ENCODE measurements at regions not wholly inside any gene's neighbourhood (a gene's known extent, or its start where the extent isn't known, plus 50 kb on each side); places are given as distances from the start of the nearest gene placed in this dataset.
"Not testable (repeated sequence)": the region's sequence is repeated elsewhere in the genome, so short reads cannot be mapped to it uniquely, and the experiment has no call there.

DNA sequence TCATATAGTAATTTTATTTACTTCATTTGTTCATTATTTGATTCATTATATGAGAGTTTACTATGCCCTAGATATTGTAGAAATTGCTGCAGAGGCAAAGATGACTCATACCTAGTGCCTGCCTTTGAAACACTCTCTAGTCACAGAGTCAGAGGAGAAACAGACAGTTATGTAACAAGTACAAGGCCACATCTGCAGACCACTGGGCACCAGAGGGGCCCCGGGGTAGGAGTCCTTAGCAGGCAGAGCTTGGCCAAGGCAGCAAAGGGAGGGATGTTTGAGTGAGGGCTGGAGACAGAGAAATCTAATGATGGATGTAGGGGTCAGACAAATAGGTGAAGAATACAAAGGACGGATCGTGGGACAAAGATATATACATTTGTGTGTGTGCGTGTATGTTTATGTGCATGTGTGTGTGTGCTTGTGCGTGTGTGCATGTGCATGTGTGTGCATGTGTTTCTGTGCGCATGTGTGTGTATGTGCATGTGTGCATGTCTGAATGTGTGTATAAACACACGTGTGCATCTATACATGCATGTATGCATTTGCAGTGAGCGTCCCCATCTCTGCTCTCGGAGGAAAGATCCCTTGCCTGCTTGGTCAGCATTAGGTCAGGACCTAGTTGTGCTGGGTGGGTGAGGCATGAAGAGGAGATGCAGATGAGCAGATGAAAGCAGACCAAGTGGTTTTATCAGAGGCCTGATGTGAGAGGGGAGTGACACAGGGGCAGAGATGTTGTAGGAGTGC is 170.6 kb upstream of the MYT1L start:
- no peak for DNase-seq

GRCh38 chr2:2495606-2496005 is 164.5 kb upstream of the MYT1L start:
- no peak for DNase-seq

GRCh38 chr2:2493496-2493895 is 162.4 kb upstream of the MYT1L start:
- no peak for DNase-seq

- DNase-seq = no peak
Measured at GRCh38 chr2:2492800-2493199, 161.7 kb upstream of the MYT1L start.

- no peak for DNase-seq
Measured at GRCh38 chr2:2491964-2492363, 160.9 kb upstream of the MYT1L start.

DNA sequence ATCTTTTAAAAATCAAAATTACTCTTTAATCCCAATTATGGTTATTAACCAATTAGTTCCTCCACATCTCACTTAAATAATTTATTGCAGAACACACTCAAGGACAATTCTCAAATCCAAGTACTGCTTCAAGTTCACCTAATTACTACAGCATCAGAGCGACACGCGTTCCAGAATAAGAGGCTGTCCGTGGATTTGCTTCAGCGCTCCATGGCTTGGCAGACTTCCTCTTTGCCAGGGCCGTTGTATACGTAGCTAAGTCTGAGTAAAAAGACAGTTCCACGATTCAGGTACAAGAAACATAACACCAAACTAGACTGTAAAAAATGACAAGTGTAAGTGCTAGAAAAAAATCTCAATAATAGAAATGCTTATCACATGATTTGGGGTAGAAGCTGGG is 153.2 kb upstream of the MYT1L start:
- DNase-seq = no peak

GRCh38 chr2:2482851-2483250 is 151.8 kb upstream of the MYT1L start:
- no peak for DNase-seq

GRCh38 chr2:2472881-2473280 is 141.8 kb upstream of the MYT1L start:
- no peak for DNase-seq

DNA sequence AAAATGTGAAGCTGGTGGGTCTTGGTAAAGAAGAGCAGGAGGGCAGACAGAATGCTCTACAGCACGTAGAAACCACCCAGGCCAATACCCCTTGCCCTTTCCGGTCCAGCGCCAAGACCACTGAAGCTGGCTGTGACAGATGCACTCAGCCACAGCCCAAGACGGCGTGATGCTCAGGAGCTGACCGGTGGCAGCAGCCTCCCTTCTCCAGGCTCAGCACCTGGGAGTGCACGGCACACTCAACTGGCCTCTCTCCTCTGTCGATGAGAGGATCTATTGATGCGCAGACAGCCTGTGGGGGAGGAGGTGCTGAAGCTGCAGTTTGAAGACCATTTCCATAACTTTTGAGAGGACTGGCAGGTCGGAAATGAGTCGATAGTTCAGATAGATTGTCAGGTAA is 141.0 kb upstream of the MYT1L start:
- no peak for DNase-seq

DNA sequence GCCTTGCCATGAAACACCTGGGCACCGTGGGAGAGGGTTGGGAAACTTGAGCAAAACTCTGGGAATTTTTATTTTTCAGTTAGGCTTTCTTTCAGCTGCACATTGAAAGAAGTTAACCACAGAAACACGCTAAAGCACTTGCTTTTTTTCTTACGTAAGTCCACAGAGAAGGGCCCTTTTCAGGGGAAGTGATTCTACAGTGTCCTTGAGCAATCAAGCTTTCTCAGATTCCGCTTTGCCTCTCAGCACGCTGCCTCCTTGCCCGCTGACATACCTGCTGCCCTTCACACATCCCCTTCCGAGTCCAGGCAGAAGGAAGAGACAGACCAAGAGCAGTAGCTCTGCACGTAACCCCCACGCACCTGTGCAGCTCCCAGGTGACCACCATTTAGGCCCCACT is 135.5 kb upstream of the MYT1L start:
- DNase-seq = no peak

DNA sequence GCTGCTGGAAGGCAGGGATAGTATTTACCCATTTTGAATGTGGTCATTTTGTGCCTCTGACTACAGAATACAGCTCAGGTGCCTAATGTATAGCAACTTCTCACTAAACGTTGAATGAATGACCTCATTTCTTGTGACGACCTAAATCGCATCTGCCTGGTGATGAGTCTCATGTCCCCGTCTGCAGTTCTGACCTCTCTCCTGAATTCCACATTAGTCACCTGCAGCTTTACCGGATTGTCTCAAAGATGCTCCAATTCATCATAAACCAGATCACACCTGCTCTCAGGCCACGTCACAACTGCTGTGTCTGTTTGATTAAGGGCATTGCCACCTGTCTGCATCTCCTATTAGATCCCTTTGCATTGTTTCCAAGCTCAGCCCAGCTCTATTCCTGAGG is 133.6 kb upstream of the MYT1L start:
- no peak for DNase-seq

GRCh38 chr2:2464094-2464493 is 133.0 kb upstream of the MYT1L start:
- no peak for DNase-seq

GRCh38 chr2:2456721-2457120 is 125.6 kb upstream of the MYT1L start:
- DNase-seq = no peak

DNA sequence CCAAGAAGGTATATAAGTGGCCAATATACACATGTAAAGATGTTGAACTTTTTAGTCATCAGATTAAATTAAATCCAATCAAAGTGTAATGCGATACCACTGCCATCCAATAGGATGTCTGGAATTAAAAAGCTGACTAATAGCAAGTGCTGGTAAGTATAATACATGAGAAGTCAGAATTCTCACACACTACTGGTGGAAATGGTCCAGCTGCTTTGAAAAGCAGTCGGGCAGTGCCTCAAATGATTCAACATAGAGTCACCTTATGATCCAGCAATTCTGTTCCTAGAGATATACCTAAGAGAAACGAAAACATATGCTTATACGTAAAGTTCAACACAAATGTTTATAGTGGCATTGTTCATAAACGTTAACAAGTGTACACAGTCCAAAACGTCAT is 124.1 kb upstream of the MYT1L start:
- no peak for DNase-seq

DNA sequence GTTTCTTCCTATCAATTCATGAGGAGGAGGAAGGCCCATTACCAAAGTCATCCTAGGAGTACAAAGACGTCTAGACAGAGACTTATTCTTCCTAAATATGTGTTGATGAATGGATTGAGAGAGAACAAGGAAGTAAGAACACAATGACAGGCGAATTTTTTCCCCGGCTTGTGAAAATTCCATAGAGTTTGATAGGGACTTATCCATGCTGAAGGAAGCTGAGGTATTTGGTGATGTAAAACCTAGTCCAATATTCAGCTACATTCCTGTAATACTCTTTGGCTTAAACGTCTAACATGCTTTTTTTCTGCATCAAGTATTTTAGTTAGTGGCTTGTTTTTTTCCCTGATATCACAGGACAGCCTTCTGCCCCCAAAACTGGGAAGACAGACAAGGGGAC is 121.9 kb upstream of the MYT1L start:
- no peak for DNase-seq

GRCh38 chr2:2451275-2451674 is 120.2 kb upstream of the MYT1L start:
- DNase-seq = not testable (repeated sequence)

DNA sequence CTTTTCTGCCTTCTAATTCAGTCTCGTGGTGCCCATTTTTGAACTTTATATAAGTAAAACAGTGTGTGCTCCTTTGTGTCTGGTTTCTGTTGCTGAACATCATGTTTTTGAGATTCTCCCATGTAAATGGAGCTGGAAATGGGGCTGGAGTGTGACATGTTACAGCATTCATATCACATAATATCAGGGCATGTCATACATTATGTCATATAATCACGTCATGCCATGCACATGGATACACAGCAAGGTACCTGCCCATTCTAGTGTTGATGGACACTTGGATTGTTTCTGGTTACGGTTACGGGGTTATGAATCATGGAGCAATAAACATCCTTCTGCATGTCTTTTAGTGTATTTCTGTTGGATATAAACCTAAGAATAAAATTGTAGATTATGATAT is 117.1 kb upstream of the MYT1L start:
- DNase-seq = no peak

DNA sequence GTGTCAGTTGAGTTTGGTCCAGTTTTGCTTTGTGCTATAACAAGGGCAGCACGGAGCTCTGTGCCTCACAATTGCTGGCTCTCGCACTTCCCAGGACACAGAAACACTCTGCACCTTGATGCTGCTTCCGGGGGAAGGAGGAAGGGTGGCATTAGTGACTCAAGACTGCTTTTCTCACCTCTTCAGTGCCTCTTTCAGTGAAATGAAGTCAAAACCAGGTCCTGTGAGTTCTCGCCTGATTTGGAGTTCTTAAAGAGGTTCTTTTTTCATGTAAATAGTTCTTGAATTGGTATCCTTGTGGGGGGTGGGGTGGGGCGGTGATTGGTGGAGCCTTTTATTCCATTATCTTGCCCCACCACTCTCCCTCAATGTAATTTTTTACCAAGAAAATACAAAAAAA is 91.5 kb upstream of the MYT1L start:
- DNase-seq = no peak

DNA sequence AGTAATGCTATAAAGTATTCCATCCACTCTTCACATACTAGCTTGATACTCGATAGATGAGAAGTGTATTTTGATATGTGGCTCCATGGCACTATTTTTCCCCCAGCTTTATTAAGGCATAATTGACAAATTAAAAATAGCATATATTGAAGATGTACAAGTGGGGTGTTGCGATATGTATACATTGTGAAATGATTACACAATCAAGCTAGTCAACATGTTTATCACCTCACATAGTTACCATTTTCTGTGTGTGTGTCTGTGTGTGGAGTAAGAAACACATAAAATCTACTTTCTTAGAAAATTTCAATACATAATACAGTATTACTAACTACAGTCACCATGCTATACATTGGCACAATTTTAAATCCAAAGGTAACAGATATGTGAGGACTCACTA is 82.5 kb upstream of the MYT1L start:
- DNase-seq = no peak

GRCh38 chr2:2410987-2411386 is 79.9 kb upstream of the MYT1L start:
- DNase-seq = no peak

GRCh38 chr2:2409481-2409880 is 78.4 kb upstream of the MYT1L start:
- no peak for DNase-seq

DNA sequence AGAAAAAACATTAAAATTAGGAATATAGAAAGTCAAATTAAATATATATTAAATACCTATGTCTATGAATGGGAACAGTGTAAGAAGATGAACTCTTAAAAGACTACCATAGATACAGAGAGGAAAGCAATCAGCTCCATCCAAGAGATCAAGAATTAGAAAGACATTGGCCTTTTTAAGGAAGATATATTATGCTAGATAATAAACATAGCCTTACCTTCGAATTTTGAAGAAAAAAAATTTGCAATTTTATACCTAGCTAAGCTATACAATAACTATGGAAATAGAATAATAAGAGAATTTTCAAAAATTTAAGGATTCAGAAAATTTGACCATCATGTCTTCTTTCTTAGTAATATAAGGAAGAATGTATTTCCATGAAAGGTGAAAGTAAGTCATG is 74.7 kb upstream of the MYT1L start:
- no peak for DNase-seq

DNA sequence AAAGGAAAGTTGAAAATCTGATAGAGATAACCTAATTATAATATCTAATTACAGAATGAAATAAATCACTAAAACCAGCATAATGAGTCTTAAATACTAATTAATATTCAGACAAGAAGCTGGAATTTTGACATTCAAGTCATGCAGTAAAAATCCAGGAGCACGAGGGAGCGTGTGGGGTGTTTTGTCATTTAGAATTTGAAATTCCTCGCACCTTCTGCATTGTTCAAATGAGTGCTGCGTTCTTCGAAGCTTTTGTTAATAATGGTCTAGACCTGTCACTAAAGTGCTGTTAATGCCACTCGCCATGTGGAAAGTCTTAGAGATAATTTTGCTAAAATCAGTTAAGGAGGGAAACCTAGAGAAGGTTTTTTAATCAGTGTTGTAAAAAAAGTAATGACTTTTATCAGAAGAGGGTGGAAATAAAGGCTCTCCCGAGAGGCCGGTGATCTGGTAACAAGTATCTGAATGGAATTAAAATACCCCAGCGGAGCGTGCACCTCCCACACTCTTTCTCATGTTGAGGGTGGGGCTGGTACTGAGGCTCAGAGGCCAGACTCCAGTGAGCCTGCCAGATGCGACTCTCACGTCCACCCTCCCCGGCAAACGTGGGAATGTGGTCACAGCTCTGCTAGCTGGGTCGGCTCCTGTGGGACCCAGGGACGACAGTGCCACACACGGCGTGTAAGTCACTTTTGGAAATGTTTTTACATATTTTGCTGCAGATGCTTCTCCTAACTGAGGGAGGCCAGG is 69.4 kb upstream of the MYT1L start:
- DNase-seq = no peak

DNA sequence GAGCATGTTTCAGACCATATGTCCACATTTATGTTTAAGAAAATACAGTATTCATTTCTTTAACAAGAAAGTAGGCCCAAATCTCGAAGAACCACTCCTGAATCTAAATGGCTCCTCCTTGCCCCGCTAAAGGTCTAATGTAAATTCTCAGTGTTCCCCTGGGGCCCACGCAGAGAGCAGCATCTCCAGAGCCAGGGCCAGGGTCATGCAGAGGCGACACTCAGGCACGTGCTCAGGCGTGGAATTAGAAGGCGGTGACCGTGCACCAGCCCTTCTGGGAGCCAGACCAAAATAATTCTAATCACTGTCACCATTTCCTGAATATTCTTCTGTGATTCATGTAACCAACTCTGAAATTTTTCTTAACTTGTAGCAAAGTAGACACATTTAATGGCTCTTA is 68.3 kb upstream of the MYT1L start:
- DNase-seq = no peak

DNA sequence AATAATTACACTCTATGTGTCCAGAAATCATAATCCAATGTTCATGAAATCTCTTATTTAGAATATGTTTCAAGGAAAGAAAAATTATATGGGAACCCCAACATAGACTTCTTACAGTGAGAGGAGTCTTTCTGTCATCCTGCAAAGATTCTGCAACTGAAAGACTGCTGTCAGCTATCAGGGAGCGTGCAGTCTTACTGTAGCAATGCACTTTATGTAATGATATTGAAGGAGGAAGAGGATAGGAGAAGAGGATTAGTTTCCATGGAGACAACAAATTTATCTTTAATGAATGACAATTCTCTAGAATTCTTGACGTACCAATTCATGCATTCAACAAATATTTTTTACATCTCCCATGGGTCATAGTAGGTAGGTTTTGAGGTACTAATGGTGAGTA is 61.3 kb upstream of the MYT1L start:
- no peak for DNase-seq
